SU-DHL-6 (cell line): ENCODE measurements at regions not wholly inside any gene's neighbourhood (a gene's known extent, or its start where the extent isn't known, plus 50 kb on each side); places are given as distances from the start of the nearest gene placed in this dataset.

ENCODE experiments used
- H2AFZ ChIP-seq: fragments of 200-600 bp; sonication (generic); 2 replicates; pipeline ENCODE4 v1.6.1; 2014; ENCODE audit warnings: low read depth, mild to moderate bottlenecking, moderate library complexity, mixed read lengths, antibody characterized with exemption, low read length; ENCODE audit not compliant: severe bottlenecking
- H3F3A ChIP-seq: fragments of 200-600 bp; shearing (Covaris generic); 2 replicates; pipeline ENCODE4 v1.6.0; 2016; ENCODE audit warnings: antibody characterized with exemption, mild to moderate bottlenecking; ENCODE audit not compliant: insufficient read depth
- H3K27ac ChIP-seq: fragments of 200-600 bp; sonication (generic); 2 replicates; pipeline ENCODE4 v1.5.1; 2016; ENCODE audit warnings: low read depth, mild to moderate bottlenecking, low read length, moderate library complexity, mixed read lengths
- H3K27me3 ChIP-seq: fragments of 200-600 bp; sonication (generic), shearing (Covaris generic); 2 replicates; pipeline ENCODE4 v1.6.0; 2014; ENCODE audit warnings: mild to moderate bottlenecking, low read length
- H3K36me3 ChIP-seq: fragments of 200-600 bp; sonication (generic); 2 replicates; pipeline ENCODE4 v1.6.1; 2014; ENCODE audit warnings: mild to moderate bottlenecking, low read length, mixed read lengths
- H3K4me2 ChIP-seq: fragments of 300-600, 200-600 bp; shearing (Covaris generic), sonication (generic); 2 replicates; pipeline ENCODE4 v1.6.0; 2014; ENCODE audit warnings: low read length, low read depth, mild to moderate bottlenecking; ENCODE audit not compliant: poor library complexity, severe bottlenecking
- H3K4me3 ChIP-seq: fragments of 200-600 bp; sonication (generic); 2 replicates; pipeline ENCODE4 v1.5.1; 2014; ENCODE audit warnings: antibody characterized with exemption, low read length, mild to moderate bottlenecking, mixed read lengths; ENCODE audit not compliant: insufficient read depth, poor library complexity, severe bottlenecking
- H3K79me2 ChIP-seq: fragments of 200-600 bp; sonication (generic); 2 replicates; pipeline ENCODE4 v1.6.1; 2014; ENCODE audit warnings: mild to moderate bottlenecking, low read length, moderate library complexity; ENCODE audit not compliant: insufficient read depth
- H3K9ac ChIP-seq: fragments of 200-600 bp; sonication (generic); 2 replicates; pipeline ENCODE4 v1.7.0; 2014; ENCODE audit warnings: mild to moderate bottlenecking, low read length
- H3K9me2 ChIP-seq: fragments of 200-600 bp; sonication (generic); replicated peaks from 2 replicates; pipeline ENCODE4 v1.6.1; 2014; ENCODE audit warnings: low read length; ENCODE audit not compliant: insufficient read depth
- H3K9me3 ChIP-seq: fragments of 200-600 bp; sonication (generic); 2 replicates; pipeline ENCODE4 v1.6.1; 2014; ENCODE audit warnings: low read length, mixed read lengths; ENCODE audit not compliant: insufficient read depth
- H4K20me1 ChIP-seq: fragments of 200-600 bp; sonication (generic); 2 replicates; pipeline ENCODE4 v1.6.1; 2014; ENCODE audit warnings: low read depth, mild to moderate bottlenecking, antibody characterized with exemption, low read length, moderate library complexity, mixed read lengths
- CTCF ChIP-seq: fragments of 200-600 bp; sonication (generic); IDR thresholded peaks from one replicate; pipeline ENCODE4 v1.5.1; 2017; ENCODE audit warnings: antibody characterized with exemption, mild to moderate bottlenecking, low read length, moderate library complexity; ENCODE audit not compliant: insufficient read depth, poor library complexity, severe bottlenecking
- EZH2phosphoT487 ChIP-seq: fragments of 200-600 bp; sonication (generic), shearing (Covaris generic); conservative IDR thresholded peaks from 2 replicates; pipeline ENCODE4 v1.6.1; 2018; ENCODE audit warnings: mild to moderate bottlenecking, antibody characterized with exemption, low read length, moderate library complexity, mixed read lengths

- no peaks in the 10 kb centered on the region for H3K27me3 ChIP-seq
- H3K9me2 ChIP-seq: no peaks in the 10 kb centered on the region
- TF ChIP-seq EZH2phosphoT487 (no peak), CTCF (no peak)
- H3K9me3 ChIP-seq: no peaks in the 10 kb centered on the region
- H3F3A ChIP-seq: no peaks in the 10 kb centered on the region
- no peak overlapping the region for H3K9ac ChIP-seq
- H3K27ac ChIP-seq: no peak overlapping the region
- no peaks in the 10 kb centered on the region for H3K79me2 ChIP-seq
- H3K36me3 ChIP-seq: no peaks in the 10 kb centered on the region
- H3K4me2 ChIP-seq: no peak overlapping the region
- H2AFZ ChIP-seq: no peak overlapping the region
- no peak overlapping the region for H3K4me3 ChIP-seq
- no peaks in the 10 kb centered on the region for H4K20me1 ChIP-seq
These were observed 88.7 kb upstream of the HDAC4 start for GRCh38 chr2:239489481-239489880.

- Histone ChIP-seq H3K4me3 (no peak overlapping the region), H3K27me3 (no peaks in the 10 kb centered on the region), H3K27ac (no peak overlapping the region), H3K9ac (no peak overlapping the region), H3K36me3 (no peaks in the 10 kb centered on the region), H3K9me3 (no peaks in the 10 kb centered on the region), H4K20me1 (no peaks in the 10 kb centered on the region), H3F3A (no peaks in the 10 kb centered on the region), H2AFZ (no peak overlapping the region), H3K4me2 (no peak overlapping the region), H3K9me2 (no peaks in the 10 kb centered on the region), H3K79me2 (no peaks in the 10 kb centered on the region)
- TF ChIP-seq EZH2phosphoT487: no peak
These were observed 87.3 kb upstream of the HDAC4 start for GRCh38 chr2:239488125-239488524.

GRCh38 chr2:239487272-239487671, 86.5 kb upstream of the HDAC4 start:
- Histone ChIP-seq H3K27ac (no peak overlapping the region), H2AFZ (no peak overlapping the region), H3F3A (no peaks in the 10 kb centered on the region), H4K20me1 (no peaks in the 10 kb centered on the region), H3K36me3 (no peaks in the 10 kb centered on the region), H3K79me2 (no peaks in the 10 kb centered on the region), H3K4me2 (no peak overlapping the region), H3K9ac (no peak overlapping the region), H3K9me2 (no peaks in the 10 kb centered on the region), H3K9me3 (no peaks in the 10 kb centered on the region), H3K4me3 (no peak overlapping the region), H3K27me3 (no peaks in the 10 kb centered on the region)
- TF ChIP-seq CTCF (no peak), EZH2phosphoT487 (no peak)

- Histone ChIP-seq H4K20me1 (no peaks in the 10 kb centered on the region), H3K4me2 (no peak overlapping the region), H3K27ac (no peak overlapping the region), H3K9me3 (no peaks in the 10 kb centered on the region), H3K9ac (no peak overlapping the region), H3K4me3 (no peak overlapping the region), H3K9me2 (no peaks in the 10 kb centered on the region), H2AFZ (no peak overlapping the region), H3K79me2 (no peaks in the 10 kb centered on the region), H3K36me3 (no peaks in the 10 kb centered on the region), H3F3A (no peaks in the 10 kb centered on the region), H3K27me3 (no peaks in the 10 kb centered on the region)
- no peak for TF ChIP-seq CTCF
- no peak for TF ChIP-seq EZH2phosphoT487
These were observed 84.8 kb upstream of the HDAC4 start for GRCh38 chr2:239485622-239486021.
